Fibroblast of skin of left quadriceps (primary cell): ENCODE measurements at regions not wholly inside any gene's neighbourhood (a gene's known extent, or its start where the extent isn't known, plus 50 kb on each side); places are given as distances from the start of the nearest gene placed in this dataset.

Experiments used
- DNase-seq, 2 experiments: peaks; one replicate each; pipeline ENCODE4 v3.0.0-alpha.2; 2013; ENCODE audit warnings: low read depth in 2 of 2

GRCh38 chr1:94617957-94618739 lies 76.6 kb upstream of the F3 start:
- no peak for DNase-seq

- DNase-seq = no peak
Observed at GRCh38 chr1:94617134-94617805, 75.7 kb upstream of the F3 start.

DNA sequence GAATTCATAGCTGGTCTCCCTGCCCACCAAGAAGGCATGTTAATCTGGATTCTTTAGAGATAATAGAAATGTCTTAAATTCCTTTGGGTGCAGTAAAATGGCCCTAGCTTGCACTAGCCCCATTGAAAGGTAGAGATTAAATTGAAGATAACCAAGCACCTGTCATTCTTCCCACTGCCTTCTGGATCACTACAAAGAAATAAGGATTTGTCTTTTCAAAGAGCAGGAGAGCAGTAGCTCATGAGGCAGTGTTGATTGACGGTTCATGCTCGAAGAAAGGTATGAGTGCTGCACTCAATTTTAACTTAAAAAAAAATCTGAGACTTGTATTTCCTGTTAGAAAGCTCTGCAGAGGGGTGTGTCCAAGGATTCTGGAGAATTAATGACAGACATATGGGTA lies 74.9 kb upstream of the F3 start:
- no peak for DNase-seq

GRCh38 chr1:94614996-94615395 lies 73.4 kb upstream of the F3 start:
- DNase-seq = no peak

DNA sequence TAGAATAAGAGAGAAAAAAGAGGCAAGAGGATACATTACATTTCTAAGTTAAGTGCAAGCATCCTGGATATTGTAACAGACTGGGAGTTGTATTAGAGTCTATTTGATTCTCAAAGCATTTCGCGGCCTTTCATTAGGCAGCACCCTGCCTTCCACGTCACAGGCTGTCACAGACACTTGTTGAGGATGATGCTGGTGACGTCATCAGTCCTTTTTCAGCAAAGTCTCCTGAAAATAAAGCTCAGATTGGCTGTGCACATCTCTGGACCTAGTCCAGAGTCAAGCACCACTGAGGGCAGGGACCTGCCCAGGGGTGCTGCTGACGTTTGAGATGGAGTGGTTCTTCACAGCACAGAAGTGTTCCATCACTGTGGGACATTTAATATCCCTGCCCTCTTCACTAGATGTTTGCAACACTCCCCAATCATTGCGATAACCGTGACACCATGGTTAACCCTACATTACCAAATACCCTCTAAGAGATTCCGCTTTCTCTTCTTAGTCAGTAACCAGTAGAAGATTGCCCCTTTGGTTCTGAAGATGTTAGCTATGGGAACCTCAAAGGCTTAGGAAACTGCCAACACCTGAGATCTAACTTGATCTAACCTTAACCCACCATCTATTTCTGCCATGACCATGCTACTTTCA lies 72.7 kb upstream of the F3 start:
- DNase-seq = no peak

DNA sequence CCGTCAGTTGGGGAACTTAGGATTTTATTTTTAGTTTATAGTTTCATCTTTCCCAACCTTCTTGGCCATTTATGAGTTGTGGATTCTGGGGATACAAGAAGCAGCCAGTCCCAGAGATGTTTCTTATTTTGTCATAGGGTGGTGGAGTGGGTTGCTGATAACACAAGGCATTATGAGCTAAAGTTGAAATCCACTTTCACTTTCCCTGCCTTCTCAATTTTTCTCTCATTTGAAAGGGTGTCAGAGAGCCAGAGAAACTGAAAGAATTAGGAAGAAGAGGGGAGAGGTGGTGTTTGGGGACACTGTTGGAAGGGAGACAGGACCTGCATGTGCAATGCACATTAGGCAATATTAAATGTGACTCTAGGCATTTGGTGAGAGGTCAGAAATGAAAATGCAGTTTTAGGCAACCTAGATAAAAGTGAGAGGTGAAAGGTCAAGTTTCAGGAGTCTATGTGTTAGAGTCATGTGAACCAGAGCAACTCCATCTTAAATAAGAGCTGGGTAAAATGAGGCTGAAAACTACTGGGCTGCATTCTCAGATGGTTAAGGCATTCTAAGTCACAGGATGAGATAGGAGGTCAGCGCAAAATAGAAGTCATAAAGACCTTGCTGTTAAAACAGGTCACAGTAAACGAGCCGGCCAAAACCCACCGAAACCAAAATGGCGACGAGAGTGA lies 71.1 kb upstream of the F3 start:
- DNase-seq = no peak

DNA sequence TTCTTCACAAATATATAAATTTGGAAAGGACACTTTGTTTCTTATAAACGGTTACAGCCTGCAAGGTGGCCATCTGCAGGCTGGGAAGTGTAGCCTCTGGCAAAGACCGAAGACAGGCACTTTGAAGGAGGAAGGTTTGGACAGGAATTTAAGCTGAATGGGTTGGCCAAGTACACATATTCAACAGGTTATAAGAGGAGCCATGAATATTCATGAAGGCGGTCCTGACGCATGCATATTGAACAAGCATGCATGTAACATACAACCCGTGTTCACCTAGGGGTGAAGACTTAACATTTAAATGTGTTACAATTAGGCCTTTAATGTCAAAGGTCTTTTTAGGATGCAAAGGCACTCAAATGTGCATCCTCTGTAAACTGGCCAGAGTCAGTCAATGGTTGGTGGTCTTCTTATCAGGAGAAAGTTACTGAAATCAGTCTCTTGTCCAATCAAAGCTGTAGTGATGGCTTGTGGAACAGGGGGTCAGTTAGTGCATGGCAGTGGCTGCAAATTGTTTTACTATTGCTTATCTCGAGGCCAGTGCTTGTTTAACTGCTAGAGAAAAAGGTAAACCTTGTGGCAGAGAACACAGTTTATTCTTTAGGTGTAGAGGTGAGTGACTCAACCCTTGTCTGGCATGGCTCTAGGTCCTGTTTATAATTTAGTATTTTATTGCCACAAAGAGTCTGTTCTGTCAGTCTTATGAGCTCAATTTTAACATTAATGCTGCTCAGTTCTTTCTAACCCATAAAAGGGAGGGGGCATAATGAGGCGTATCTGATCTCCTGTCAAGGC lies 70.3 kb upstream of the F3 start:
- DNase-seq = no peak

DNA sequence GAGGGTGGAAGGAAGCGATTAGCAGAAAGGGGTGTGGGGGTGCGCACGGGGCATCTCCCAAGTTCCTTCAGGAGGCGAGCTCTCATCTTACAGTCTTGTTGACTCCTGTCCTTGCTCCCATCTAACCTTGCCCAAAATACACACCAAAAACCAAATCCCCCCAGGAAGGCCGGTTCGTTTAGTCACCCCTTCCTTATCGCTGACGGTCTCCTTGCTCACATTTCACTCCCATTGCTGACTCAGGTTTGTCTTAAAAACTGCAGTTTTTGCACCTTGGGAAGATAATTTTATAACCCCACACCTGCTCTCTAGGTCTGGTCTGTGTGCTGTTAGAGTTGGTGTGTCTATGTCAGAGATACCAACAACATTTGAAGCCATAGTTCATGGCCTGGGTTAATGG lies 68.1 kb upstream of the F3 start:
- no peak for DNase-seq

- no peak for DNase-seq
Observed at GRCh38 chr1:94608852-94609530, 67.4 kb upstream of the F3 start.

- no peak for DNase-seq
Observed at GRCh38 chr1:94608142-94608851, 66.7 kb upstream of the F3 start.

GRCh38 chr1:94607398-94607797 lies 65.8 kb upstream of the F3 start:
- no peak for DNase-seq

- DNase-seq = no peak
Observed at GRCh38 chr1:94606471-94606870, 64.9 kb upstream of the F3 start.

DNA sequence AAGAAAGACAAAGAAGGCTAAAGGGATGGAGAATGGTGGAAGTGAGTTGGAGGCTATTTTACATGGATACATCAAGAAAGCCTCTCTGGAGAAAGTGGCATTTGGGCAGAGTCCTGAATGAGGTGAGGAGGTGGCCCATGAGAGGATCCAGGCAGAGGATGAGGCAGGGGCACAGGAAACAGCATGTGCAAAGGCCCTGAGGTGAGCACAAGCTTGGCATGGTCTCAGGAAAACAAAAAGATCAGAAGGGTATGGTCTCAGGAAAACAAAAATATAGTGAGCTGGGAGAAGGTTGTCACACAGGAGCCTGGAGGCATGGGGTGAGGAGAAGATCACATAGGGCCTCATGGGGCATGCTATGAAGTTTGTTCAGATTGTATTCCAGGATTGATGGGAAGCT lies 62.1 kb upstream of the F3 start:
- DNase-seq = no peak

GRCh38 chr1:94602802-94603625 lies 61.5 kb upstream of the F3 start:
- DNase-seq = no peak

- no peak for DNase-seq
Observed at GRCh38 chr1:94602316-94602715, 60.8 kb upstream of the F3 start.

GRCh38 chr1:94600556-94600955 lies 59.0 kb upstream of the F3 start:
- no peak for DNase-seq

DNA sequence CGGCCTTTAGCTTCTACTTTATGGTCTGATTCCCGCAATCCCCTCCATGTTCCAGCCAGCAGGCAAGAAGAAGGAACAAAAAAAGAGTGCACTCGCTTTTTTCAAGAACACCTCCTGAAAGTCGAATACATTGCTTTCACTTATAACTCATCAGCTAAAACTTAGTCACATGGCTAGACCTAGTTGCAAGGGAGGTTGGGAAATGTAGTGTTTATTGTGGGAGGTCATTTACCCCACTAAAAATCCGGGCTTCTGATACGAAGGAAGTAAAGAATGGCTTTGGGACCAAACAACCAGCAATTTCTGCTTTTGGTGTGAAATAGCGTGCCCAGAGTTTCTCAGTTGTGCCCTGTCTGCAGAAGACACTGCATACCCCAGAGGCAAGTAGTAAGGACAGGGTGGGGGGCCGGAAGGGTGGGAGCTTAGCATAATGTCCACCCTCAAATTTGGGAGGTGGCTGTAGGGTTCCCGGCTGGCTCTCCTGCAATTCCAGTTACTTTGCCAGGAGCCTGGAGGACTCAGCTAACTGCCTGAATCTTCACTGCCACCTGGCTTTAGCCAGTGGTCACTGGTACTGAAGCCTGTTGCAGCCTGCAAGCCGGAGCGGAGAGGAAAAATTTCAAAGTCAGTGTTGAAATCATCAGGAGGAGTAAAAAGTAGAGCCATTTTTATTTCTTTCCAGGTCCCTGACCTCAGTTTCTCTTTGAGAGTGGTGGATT lies 57.7 kb upstream of the F3 start:
- DNase-seq = no peak

DNA sequence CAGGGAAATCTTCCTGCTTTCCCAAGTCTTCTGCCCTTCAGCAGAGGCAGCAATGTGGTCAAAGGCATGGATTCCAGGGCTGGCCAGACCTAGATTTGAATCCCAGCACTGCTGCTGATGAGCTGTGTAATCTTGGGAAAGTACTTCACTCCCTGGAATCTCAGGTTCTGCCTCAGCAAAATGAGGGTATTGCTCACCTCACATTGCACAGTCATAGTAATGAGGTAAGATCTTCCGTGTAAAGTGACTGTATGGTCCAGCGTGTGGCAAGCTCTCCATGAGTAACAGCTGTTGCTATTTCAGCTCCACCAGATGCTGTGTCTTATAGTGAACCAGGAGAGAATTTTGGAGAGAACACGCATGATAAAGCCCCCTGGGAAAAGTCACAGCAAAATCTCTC lies 56.1 kb upstream of the F3 start:
- no peak for DNase-seq

DNA sequence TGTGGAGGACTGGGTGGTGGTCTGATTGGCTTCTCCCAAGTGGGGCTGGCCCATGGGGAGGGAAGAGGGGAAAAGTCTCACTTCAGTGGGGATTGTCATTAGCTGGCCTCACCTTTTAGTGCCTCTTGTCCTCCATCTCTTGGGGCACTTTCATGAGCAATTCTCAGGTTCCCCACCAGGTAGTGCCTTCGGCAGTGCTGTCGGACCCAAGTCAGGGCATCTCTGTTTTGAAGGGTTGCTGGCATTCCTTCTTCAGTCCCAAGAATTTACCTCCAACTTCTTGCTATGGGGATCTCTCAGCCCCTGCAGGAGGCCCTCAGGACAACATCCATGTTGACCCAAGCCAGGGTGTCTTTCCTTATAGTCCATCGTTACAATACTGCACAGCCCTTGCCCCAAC lies 54.7 kb upstream of the F3 start:
- no peak for DNase-seq
